Esophagus squamous epithelium (tissue), 4 donors: ENCODE measurements at regions not wholly inside any gene's neighbourhood (a gene's known extent, or its start where the extent isn't known, plus 50 kb on each side); places are given as distances from the start of the nearest gene placed in this dataset.

Source experiments
- CTCF ChIP-seq, 6 experiments: fragments of 450-650 bp in 4 of 6; fragments of 200-600 bp in 2 of 6; sonication (generic) in 2 of 6; IDR thresholded peaks; one replicate each; pipeline ENCODE4 v1.5.1; 2016 to 2019; ENCODE audit warnings: antibody characterized with exemption in 6 of 6, mild to moderate bottlenecking in 4 of 6, moderate library complexity in 4 of 6
- POLR2A ChIP-seq, 4 donors: fragments of 450-650 bp; IDR thresholded peaks; one replicate each; pipeline ENCODE4 v1.6.1; 2017; ENCODE audit warnings: antibody characterized with exemption in 4 of 4, mild to moderate bottlenecking in 4 of 4, moderate library complexity in 3 of 4

- TF ChIP-seq CTCF (IDR thresholded peaks at IDR 0.05): no peak
- TF ChIP-seq POLR2A (IDR thresholded peaks at IDR 0.05): no peak
These were observed 433.2 kb upstream of the KLHL1 start for GRCh38 chr13:70541451-70541850.
